Spleen (tissue), 11 donors: ENCODE measurements at regions not wholly inside any gene's neighbourhood (a gene's known extent, or its start where the extent isn't known, plus 50 kb on each side); places are given as distances from the start of the nearest gene placed in this dataset.

Experiments used
- DNase-seq: peaks from one replicate; pipeline ENCODE4 v3.0.0-alpha.2; 2020
- H3K27ac ChIP-seq, 8 donors: fragments of 200-600 bp; sonication (generic) in 7 of 8; 1 replicate in 4 of 8; 2 replicates in 4 of 8; pipeline versions ENCODE4 v1.5.0 to v1.8.0; 2016 to 2021; ENCODE audit warnings: inconsistent platforms in 4 of 8, mild to moderate bottlenecking in 4 of 8, moderate library complexity in 1 of 8
- H3K27me3 ChIP-seq, 7 donors: fragments of 200-600 bp; sonication (generic) in 6 of 7; replicated peaks in 1 of 7; 1 replicate in 4 of 7; 2 replicates in 3 of 7; pipeline versions ENCODE4 v1.5.0 to v1.8.0; 2016 to 2021; ENCODE audit warnings: inconsistent platforms in 3 of 7, mild to moderate bottlenecking in 1 of 7
- H3K36me3 ChIP-seq, 6 donors: fragments of 200-600 bp; sonication (generic) in 5 of 6; 1 replicate in 4 of 6; 2 replicates in 2 of 6; pipeline versions ENCODE4 v1.5.0 to v1.8.0; 2016 to 2021; ENCODE audit warnings: inconsistent platforms in 2 of 6
- H3K4me1 ChIP-seq, 6 donors: fragments of 200-600 bp; sonication (generic) in 5 of 6; 1 replicate in 3 of 6; 2 replicates in 3 of 6; pipeline versions ENCODE4 v1.5.0 to v1.8.0; 2016 to 2021; ENCODE audit warnings: inconsistent platforms in 3 of 6
- H3K4me3 ChIP-seq, 8 donors: fragments of 200-600 bp; sonication (generic) in 7 of 8; 1 replicate in 4 of 8; 2 replicates in 4 of 8; pipeline versions ENCODE4 v1.5.0 to v1.8.0; 2016 to 2021; ENCODE audit warnings: inconsistent platforms in 4 of 8, mild to moderate bottlenecking in 4 of 8, moderate library complexity in 2 of 8
- H3K9me3 ChIP-seq, 8 donors: fragments of 200-600 bp; sonication (generic) in 7 of 8; 1 replicate in 4 of 8; 2 replicates in 4 of 8; pipeline versions ENCODE4 v1.5.0 to v1.8.0; 2016 to 2021; ENCODE audit warnings: inconsistent platforms in 4 of 8
- POLR2A ChIP-seq, 3 donors: fragments of 450-650 bp; IDR thresholded peaks; one replicate each; pipeline ENCODE4 v1.5.1; 2017; ENCODE audit warnings: antibody characterized with exemption in 3 of 3, mild to moderate bottlenecking in 1 of 3
- POLR2AphosphoS5 ChIP-seq, 3 donors: sonication (generic); formaldehyde crosslinking; IDR thresholded peaks; one replicate each; pipeline ENCODE4 v1.5.1; 2017; ENCODE audit warnings: antibody characterized with exemption in 3 of 3
- WGBS, 5 donors: extraction: QIAGEN DNeasy Blood & Tissue Kit in 3 of 5; methylation state at CpG; one replicate each; pipeline versions ENCODE4 v1.1.5 to v1.1.7; 2013 to 2018; 5-methylcytosine and 5-hydroxymethylcytosine counted together
- intact Hi-C: fragments of 100-400 bp; cut with DNase I; formaldehyde crosslinking; loops from one replicate; pipeline ENCODE4 v1.15.0; 2023; ENCODE audit warnings: low total_unique reads
- TF ChIP-seq, protein P1 (sequence below), 11 experiments: fragments of 200-600 bp in 7 of 11; fragments of 450-650 bp in 4 of 11; sonication (generic) in 4 of 11; IDR thresholded peaks in 8 of 11; conservative IDR thresholded peaks in 3 of 11; 1 replicate in 7 of 11; 2 replicates in 4 of 11; pipeline versions ENCODE4 v1.4.0 to v1.8.0; 2016 to 2021; ENCODE audit warnings: antibody characterized with exemption in 11 of 11, inconsistent platforms in 4 of 11, mild to moderate bottlenecking in 1 of 11
- donor health status: healthy with polysubstance abuse.
- donor health status: DM: no; HTN: no; CAD: no; lungs with moderate emphysema.
- donor health status: DM: no; HTN: no; CAD: no.
- donor health status: Bipolar disorder and iron deficiency.
- donor health status: healthy.
- donor health status: DM: no; HTN: no; CAD: no.
- donor health status: DM: yes; HTN: yes; CAD: no.

- DNase-seq, result no peak
- no peak for TF ChIP-seq POLR2AphosphoS5 (IDR thresholded peaks at IDR 0.05)
- no peak for TF ChIP-seq POLR2A (IDR thresholded peaks at IDR 0.05)
- TF ChIP-seq, protein P1, sequence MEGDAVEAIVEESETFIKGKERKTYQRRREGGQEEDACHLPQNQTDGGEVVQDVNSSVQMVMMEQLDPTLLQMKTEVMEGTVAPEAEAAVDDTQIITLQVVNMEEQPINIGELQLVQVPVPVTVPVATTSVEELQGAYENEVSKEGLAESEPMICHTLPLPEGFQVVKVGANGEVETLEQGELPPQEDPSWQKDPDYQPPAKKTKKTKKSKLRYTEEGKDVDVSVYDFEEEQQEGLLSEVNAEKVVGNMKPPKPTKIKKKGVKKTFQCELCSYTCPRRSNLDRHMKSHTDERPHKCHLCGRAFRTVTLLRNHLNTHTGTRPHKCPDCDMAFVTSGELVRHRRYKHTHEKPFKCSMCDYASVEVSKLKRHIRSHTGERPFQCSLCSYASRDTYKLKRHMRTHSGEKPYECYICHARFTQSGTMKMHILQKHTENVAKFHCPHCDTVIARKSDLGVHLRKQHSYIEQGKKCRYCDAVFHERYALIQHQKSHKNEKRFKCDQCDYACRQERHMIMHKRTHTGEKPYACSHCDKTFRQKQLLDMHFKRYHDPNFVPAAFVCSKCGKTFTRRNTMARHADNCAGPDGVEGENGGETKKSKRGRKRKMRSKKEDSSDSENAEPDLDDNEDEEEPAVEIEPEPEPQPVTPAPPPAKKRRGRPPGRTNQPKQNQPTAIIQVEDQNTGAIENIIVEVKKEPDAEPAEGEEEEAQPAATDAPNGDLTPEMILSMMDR (IDR thresholded peaks at IDR 0.05 in 8 of 11, conservative IDR thresholded peaks at IDR 0.05 in 3 of 11), result no peak
These were observed 172.9 kb upstream of the NSMCE3 start for GRCh38 chr15:29442532-29442931.

GRCh38 chr15:29440541-29440940 is 170.9 kb upstream of the NSMCE3 start:
- Histone ChIP-seq H3K36me3 (no peaks in the 10 kb centered on the region), H3K27me3 (no peaks in the 10 kb centered on the region), H3K27ac (no peak overlapping the region), H3K4me1 (no peaks in the 10 kb centered on the region), H3K4me3 (no peak overlapping the region), H3K9me3 (no peaks in the 10 kb centered on the region)
- DNase-seq, result no peak
- TF ChIP-seq, protein P1 (IDR thresholded peaks at IDR 0.05 in 8 of 11, conservative IDR thresholded peaks at IDR 0.05 in 3 of 11), result no peak
- TF ChIP-seq POLR2A (IDR thresholded peaks at IDR 0.05) (no peak), POLR2AphosphoS5 (IDR thresholded peaks at IDR 0.05) (no peak)
- intact Hi-C loops, result no loop called here
- 72 to 81% (median 78%) methylated on average over 7 of the region's 7 CpGs for WGBS, 5 donors

More at GRCh38 chr15:29442532-29442931, 172.9 kb upstream of the NSMCE3 start:
- intact Hi-C loops, result no loop called here
- WGBS, 5 donors, result 65 to 84% (median 73%) methylated on average over 5 of the region's 5 CpGs
- H3K36me3 ChIP-seq, result no peaks in the 10 kb centered on the region
- H3K4me1 ChIP-seq, result no peaks in the 10 kb centered on the region
- H3K9me3 ChIP-seq, result no peaks in the 10 kb centered on the region
- no peak overlapping the region for H3K4me3 ChIP-seq
- H3K27ac ChIP-seq, result no peak overlapping the region
- H3K27me3 ChIP-seq, result no peaks in the 10 kb centered on the region

GRCh38 chr15:29438703-29439055 is 169.1 kb upstream of the NSMCE3 start:
- no peaks in the 10 kb centered on the region for H3K9me3 ChIP-seq
- no peaks in the 10 kb centered on the region for H3K36me3 ChIP-seq
- no peak for TF ChIP-seq POLR2A (IDR thresholded peaks at IDR 0.05)
- no peak for TF ChIP-seq POLR2AphosphoS5 (IDR thresholded peaks at IDR 0.05)
- TF ChIP-seq, protein P1 (IDR thresholded peaks at IDR 0.05 in 8 of 11, conservative IDR thresholded peaks at IDR 0.05 in 3 of 11), result no peak
- DNase-seq, result no peak
- WGBS, 5 donors, result 72 to 96% (median 80%) methylated on average over 2 of the region's 2 CpGs
- intact Hi-C loops, result no loop called here
- no peak overlapping the region for H3K4me3 ChIP-seq
- H3K27ac ChIP-seq, result no peak overlapping the region
- no peaks in the 10 kb centered on the region for H3K27me3 ChIP-seq
- H3K4me1 ChIP-seq, result no peaks in the 10 kb centered on the region

DNA sequence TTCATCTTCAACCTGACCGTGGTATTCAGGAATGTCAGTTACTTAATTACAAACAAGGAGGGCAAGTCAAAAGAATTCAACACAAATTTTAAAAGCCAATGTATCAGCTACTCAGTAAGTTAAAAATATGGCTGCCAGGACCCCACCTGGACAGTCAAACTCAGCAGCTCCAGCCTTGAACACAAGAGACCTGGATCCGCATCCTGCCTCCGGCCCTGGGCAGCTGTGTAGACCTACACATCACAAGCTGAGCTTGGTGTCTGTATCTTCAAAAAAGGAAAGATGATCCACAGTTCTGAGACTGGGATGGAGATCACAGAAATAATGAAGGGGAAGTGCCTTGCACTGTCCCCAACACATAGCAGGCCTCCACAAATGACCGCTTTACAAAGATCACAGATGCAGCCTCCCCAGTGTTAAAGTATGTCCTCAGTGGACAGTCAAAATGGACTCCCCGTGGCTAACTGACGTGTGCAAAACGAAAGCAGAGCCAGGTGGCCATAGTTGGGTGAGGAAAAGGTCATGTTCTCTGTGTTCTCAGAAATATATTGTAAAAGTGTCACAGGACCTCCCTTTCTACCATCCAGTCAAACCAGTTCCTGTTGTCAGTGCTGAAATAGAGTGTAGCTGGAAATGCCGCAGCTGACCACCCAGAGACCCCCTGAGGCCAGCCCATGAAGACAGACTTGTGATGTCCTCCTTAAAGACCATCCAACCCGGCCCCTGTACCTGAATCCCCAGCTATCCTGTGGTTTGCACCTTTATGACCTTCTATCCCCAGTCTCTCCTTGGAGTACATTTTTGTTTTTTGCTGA is 168.5 kb upstream of the NSMCE3 start:
- no peak overlapping the region for H3K27ac ChIP-seq
- no peak for TF ChIP-seq POLR2AphosphoS5 (IDR thresholded peaks at IDR 0.05)
- TF ChIP-seq, protein P1 (IDR thresholded peaks at IDR 0.05 in 8 of 11, conservative IDR thresholded peaks at IDR 0.05 in 3 of 11), result no peak
- TF ChIP-seq POLR2A (IDR thresholded peaks at IDR 0.05), result no peak
- WGBS, 5 donors, result 66 to 90% (median 75%) methylated on average over 9 of the region's 9 CpGs
- no peaks in the 10 kb centered on the region for H3K9me3 ChIP-seq
- DNase-seq, result no peak
- H3K4me3 ChIP-seq, result no peak overlapping the region
- H3K36me3 ChIP-seq, result no peaks in the 10 kb centered on the region
- no peaks in the 10 kb centered on the region for H3K27me3 ChIP-seq
- H3K4me1 ChIP-seq, result no peaks in the 10 kb centered on the region
- intact Hi-C loops, result no loop called here
